ENCODE measurements at regions not wholly inside any gene's neighbourhood (a gene's known extent, or its start where the extent isn't known, plus 50 kb on each side); places are given as distances from the start of the nearest gene placed in this dataset.

GRCh38 chr14:98608071-98609060 lies 663.6 kb downstream of the BCL11B start:
- DNase-seq = no peak

GRCh38 chr14:98612434-98613200 lies 659.4 kb downstream of the BCL11B start:
- DNase-seq = no peak

GRCh38 chr14:98614741-98615140 lies 657.3 kb downstream of the BCL11B start:
- DNase-seq = no peak

GRCh38 chr14:98622208-98623051 lies 649.6 kb downstream of the BCL11B start:
- no peak for DNase-seq

- no peak for DNase-seq
These were observed 648.1 kb downstream of the BCL11B start for GRCh38 chr14:98623788-98624415.

- DNase-seq = no peak
These were observed 638.6 kb downstream of the BCL11B start for GRCh38 chr14:98633380-98633779.

- no peak for DNase-seq
These were observed 637.8 kb downstream of the BCL11B start for GRCh38 chr14:98634043-98634820.

GRCh38 chr14:98638366-98638765 lies 633.6 kb downstream of the BCL11B start:
- DNase-seq = no peak

GRCh38 chr14:98647754-98648153 lies 624.2 kb downstream of the BCL11B start:
- DNase-seq = no peak

- no peak for DNase-seq
These were observed 621.0 kb downstream of the BCL11B start for GRCh38 chr14:98651037-98651436.

GRCh38 chr14:98665007-98665406 lies 607.0 kb downstream of the BCL11B start:
- no peak for DNase-seq

- no peak for DNase-seq
These were observed 605.5 kb downstream of the BCL11B start for GRCh38 chr14:98666545-98666944.

GRCh38 chr14:98682033-98682432 lies 590.0 kb downstream of the BCL11B start:
- DNase-seq = no peak

GRCh38 chr14:98682726-98683125 lies 589.3 kb downstream of the BCL11B start:
- DNase-seq = no peak

- no peak for DNase-seq
These were observed 587.5 kb downstream of the BCL11B start for GRCh38 chr14:98684468-98684867.

GRCh38 chr14:98685725-98686124 lies 586.3 kb downstream of the BCL11B start:
- DNase-seq = no peak

- no peak for DNase-seq
These were observed 583.6 kb downstream of the BCL11B start for GRCh38 chr14:98688446-98688845.

- DNase-seq = no peak
These were observed 582.0 kb downstream of the BCL11B start for GRCh38 chr14:98689951-98690350.

GRCh38 chr14:98692832-98693231 lies 579.2 kb downstream of the BCL11B start:
- peak; percentile 23 for DNase-seq

- DNase-seq = no peak
These were observed 577.5 kb downstream of the BCL11B start for GRCh38 chr14:98694541-98694940.

- no peak for DNase-seq
These were observed 576.2 kb downstream of the BCL11B start for GRCh38 chr14:98695809-98696208.

GRCh38 chr14:98698341-98698740 lies 573.7 kb downstream of the BCL11B start:
- no peak for DNase-seq
